IMR-90 (cell line): ENCODE measurements at regions not wholly inside any gene's neighbourhood (a gene's known extent, or its start where the extent isn't known, plus 50 kb on each side); places are given as distances from the start of the nearest gene placed in this dataset.

Source experiments
- ATAC-seq: fragments of 200-7000 bp; cut with Tn5 transposase; 2 replicates; pipeline ENCODE4 v1.9.1; 2020; ENCODE audit warnings: low read depth, mild to moderate bottlenecking, moderate library complexity
- BruUV-seq: library from RNA; stranded (reverse); fragments of 400-500 nt; replicated peaks from 2 replicates; lab custom pipeline; 2021; lab: Mats Ljungman, UMichigan
- CTCF ChIA-PET: fragments of 300-600 bp; formaldehyde crosslinking; extraction: SDS; loops from one replicate; lab custom pipeline; 2021; ENCODE audit warnings: antibody characterized with exemption; lab: Yijun Ruan, JAX
- POLR2A ChIA-PET: fragments of 300-600 bp; sonication (Branson Sonifier 250); formaldehyde crosslinking; loops from one replicate; lab custom pipeline; 2022; ENCODE audit warnings: antibody characterized with exemption; ENCODE audit not compliant: unreplicated experiment; lab: Charles Lee
- DNase-seq: peaks from one replicate; pipeline ENCODE4 v3.0.0; 2013
- H2AFZ ChIP-seq: replicated peaks from 2 replicates; pipeline ENCODE3; 2013; ENCODE audit warnings: low read length, mild to moderate bottlenecking; ENCODE audit not compliant: poor library complexity
- H2AK5ac ChIP-seq: 2 replicates; pipeline ENCODE4 v1.6.1; 2013; ENCODE audit warnings: low read depth, low read length, inconsistent platforms
- H2AK9ac ChIP-seq: replicated peaks from 2 replicates; pipeline ENCODE3; 2013; ENCODE audit warnings: mild to moderate bottlenecking, low read depth, low read length, moderate library complexity; ENCODE audit not compliant: poor library complexity
- H2BK120ac ChIP-seq: 2 replicates; pipeline ENCODE4 v1.6.1; 2013; ENCODE audit warnings: low read depth, low read length, inconsistent platforms
- H2BK15ac ChIP-seq: 3 replicates; pipeline ENCODE4 v1.6.1; 2013; ENCODE audit warnings: low read depth, low read length, inconsistent platforms
- H2BK20ac ChIP-seq: 2 replicates; pipeline ENCODE4 v1.6.1; 2013; ENCODE audit warnings: low read depth, mild to moderate bottlenecking, inconsistent platforms, low read length, moderate library complexity
- H2BK5ac ChIP-seq: 2 replicates; pipeline ENCODE4 v1.6.1; 2013; ENCODE audit warnings: mild to moderate bottlenecking, low read depth, low read length, inconsistent platforms; ENCODE audit not compliant: poor library complexity, severe bottlenecking
- H3K14ac ChIP-seq: replicated peaks from 2 replicates; pipeline ENCODE4 v1.6.1; 2013; ENCODE audit warnings: low read depth, low read length, inconsistent platforms
- H3K18ac ChIP-seq: 2 replicates; pipeline ENCODE4 v1.6.1; 2013; ENCODE audit warnings: low read depth, low read length, control low read depth
- H3K23ac ChIP-seq: 2 replicates; pipeline ENCODE4 v1.6.1; 2013; ENCODE audit warnings: low read depth, low read length, inconsistent platforms
- H3K27ac ChIP-seq: 2 replicates; pipeline ENCODE4 v1.5.1; 2013; ENCODE audit warnings: mild to moderate bottlenecking, control low read depth, low read length; ENCODE audit not compliant: insufficient read depth
- H3K27me3 ChIP-seq: 2 replicates; pipeline ENCODE4 v1.6.1; 2013; ENCODE audit warnings: low read length; ENCODE audit not compliant: control insufficient read depth, insufficient read depth
- H3K36me3 ChIP-seq: 2 replicates; pipeline ENCODE4 v1.6.1; 2013; ENCODE audit warnings: low read length, mixed read lengths; ENCODE audit not compliant: control insufficient read depth, insufficient read depth
- H3K4ac ChIP-seq: 2 replicates; pipeline ENCODE4 v1.6.1; 2013; ENCODE audit warnings: low read depth, low read length, inconsistent platforms
- H3K4me1 ChIP-seq: 2 replicates; pipeline ENCODE4 v1.6.1; 2013; ENCODE audit warnings: low read length, mixed read lengths; ENCODE audit not compliant: control insufficient read depth, insufficient read depth
- H3K4me2 ChIP-seq: 2 replicates; pipeline ENCODE4 v1.6.1; 2013; ENCODE audit warnings: low read depth, mild to moderate bottlenecking, control low read depth, low read length, moderate library complexity
- H3K4me3 ChIP-seq: 2 replicates; pipeline ENCODE4 v1.5.1; 2013; ENCODE audit warnings: low read depth, mild to moderate bottlenecking, control low read depth, low read length, moderate library complexity; ENCODE audit not compliant: insufficient read depth
- H3K56ac ChIP-seq: 2 replicates; pipeline ENCODE4 v1.6.1; 2013; ENCODE audit warnings: low read length, inconsistent platforms; ENCODE audit not compliant: insufficient read depth; ENCODE audit errors: extremely low read depth
- H3K79me1 ChIP-seq, 2 experiments: 2 replicates each; pipeline ENCODE4 v1.6.1; 2013; ENCODE audit warnings: low read length in 2 of 2, inconsistent platforms in 1 of 2, low read depth in 1 of 2
- H3K9ac ChIP-seq: 2 replicates; pipeline ENCODE4 v1.6.1; 2013; ENCODE audit warnings: low read depth, low read length, control low read depth
- H3K9me1 ChIP-seq: 2 replicates; pipeline ENCODE4 v1.6.1; 2013; ENCODE audit warnings: low read length, inconsistent platforms; ENCODE audit not compliant: insufficient read depth
- H3K9me3 ChIP-seq: 2 replicates; pipeline ENCODE4 v1.6.1; 2013; ENCODE audit warnings: low read length; ENCODE audit not compliant: control insufficient read depth, insufficient read depth
- H4K20me1 ChIP-seq: 2 replicates; pipeline ENCODE4 v1.6.1; 2013; ENCODE audit warnings: low read length, inconsistent platforms; ENCODE audit not compliant: insufficient read depth
- H4K5ac ChIP-seq: 2 replicates; pipeline ENCODE4 v1.6.1; 2013; ENCODE audit warnings: mild to moderate bottlenecking, low read depth, low read length, control low read depth
- H4K8ac ChIP-seq, 2 experiments: 2 replicates each; pipeline ENCODE4 v1.6.1; 2013; ENCODE audit warnings: low read depth in 2 of 2, low read length in 2 of 2, control low read depth in 1 of 2, inconsistent platforms in 1 of 2
- H4K91ac ChIP-seq: 2 replicates; pipeline ENCODE4 v1.6.1; 2013; ENCODE audit warnings: low read depth, low read length, inconsistent platforms; ENCODE audit not compliant: insufficient read depth
- BHLHE40 ChIP-seq: fragments of 150-350 bp; IDR thresholded peaks from 2 replicates; pipeline ENCODE4 v1.6.1; 2016; ENCODE audit warnings: mild to moderate bottlenecking, low read depth, low read length
- CEBPB ChIP-seq: IDR thresholded peaks from 2 replicates; pipeline ENCODE4 v1.6.1; 2012; ENCODE audit warnings: low read depth, low read length, improper control_type of control experiment
- CHD1 ChIP-seq: IDR thresholded peaks from 2 replicates; pipeline ENCODE4 v1.6.1; 2012; ENCODE audit warnings: low read depth, low read length, improper control_type of control experiment
- CTCF ChIP-seq: conservative IDR thresholded peaks from 2 replicates; pipeline ENCODE4 v1.5.1; 2012; ENCODE audit warnings: mild to moderate bottlenecking, low read depth, low read length, improper control_type of control experiment
- ELK1 ChIP-seq: fragments of 150-350 bp; IDR thresholded peaks from 2 replicates; pipeline ENCODE4 v1.6.1; 2016; ENCODE audit warnings: low read depth, mild to moderate bottlenecking, low read length, moderate library complexity, borderline replicate concordance
- FOS ChIP-seq: fragments of 150-350 bp; IDR thresholded peaks from 2 replicates; pipeline ENCODE4 v1.6.1; 2016; ENCODE audit warnings: low read depth, low read length
- MAFK ChIP-seq: IDR thresholded peaks from 2 replicates; pipeline ENCODE4 v1.6.1; 2012; ENCODE audit warnings: low read depth, low read length, improper control_type of control experiment
- MXI1 ChIP-seq: IDR thresholded peaks from 2 replicates; pipeline ENCODE4 v1.6.1; 2012; ENCODE audit warnings: low read depth, mild to moderate bottlenecking, low read length, moderate library complexity, borderline replicate concordance
- NFE2L2 ChIP-seq: fragments of 150-350 bp; IDR thresholded peaks from 2 replicates; pipeline ENCODE4 v1.6.1; 2016; ENCODE audit warnings: low read depth, mild to moderate bottlenecking, low read length
- POLR2A ChIP-seq: IDR thresholded peaks from 2 replicates; pipeline ENCODE4 v1.6.1; 2012; ENCODE audit warnings: mild to moderate bottlenecking, low read depth, low read length
- RAD21 ChIP-seq: IDR thresholded peaks from 2 replicates; pipeline ENCODE4 v1.6.1; 2012; ENCODE audit warnings: low read length, improper control_type of control experiment
- RCOR1 ChIP-seq: IDR thresholded peaks from 2 replicates; pipeline ENCODE4 v1.6.1; 2012; ENCODE audit warnings: mild to moderate bottlenecking, low read length, improper control_type of control experiment; ENCODE audit not compliant: insufficient replicate concordance
- RFX5 ChIP-seq: IDR thresholded peaks from 2 replicates; pipeline ENCODE4 v1.8.0; 2012; ENCODE audit warnings: low read depth, mild to moderate bottlenecking, low read length, moderate library complexity
- SMC3 ChIP-seq: fragments of 150-350 bp; IDR thresholded peaks from 2 replicates; pipeline ENCODE4 v1.6.1; 2016; ENCODE audit warnings: low read depth, mild to moderate bottlenecking, antibody characterized with exemption, low read length, moderate library complexity
- WGBS, 2 experiments: methylation state at CpG; one replicate each; pipeline versions ENCODE4 v1.1.5 to v1.1.7; 2013; ENCODE audit warnings: missing lambda C conversion rate in 2 of 2; ENCODE audit not compliant: insufficient read length in 1 of 2; ENCODE audit errors: extremely low coverage in 2 of 2; 5-methylcytosine and 5-hydroxymethylcytosine counted together
- dilution Hi-C: fragments of 300-500 bp; cut with HindIII; formaldehyde crosslinking; loops from one replicate; pipeline ENCODE4 v1.14.3; 2018; ENCODE audit warnings: low sequenced_read_pairs; ENCODE audit not compliant: unreplicated experiment
- in situ Hi-C: fragments of 300-500 bp; cut with MboI; formaldehyde crosslinking; loops from 3 replicates; pipeline ENCODE4 v1.14.3; 2019; ENCODE audit warnings: low sequenced_read_pairs, inconsistent platforms, mixed read lengths
- intact Hi-C: fragments of 100-400 bp; cut with micrococcal nuclease; formaldehyde crosslinking; loops from 2 replicates; pipeline ENCODE4 v1.10.0; 2022
- TF ChIP-seq, protein P1 (sequence below): fragments of 150-350 bp; IDR thresholded peaks from 2 replicates; pipeline ENCODE4 v1.6.1; 2017; ENCODE audit warnings: mild to moderate bottlenecking, antibody characterized with exemption, low read length, low read depth

DNA sequence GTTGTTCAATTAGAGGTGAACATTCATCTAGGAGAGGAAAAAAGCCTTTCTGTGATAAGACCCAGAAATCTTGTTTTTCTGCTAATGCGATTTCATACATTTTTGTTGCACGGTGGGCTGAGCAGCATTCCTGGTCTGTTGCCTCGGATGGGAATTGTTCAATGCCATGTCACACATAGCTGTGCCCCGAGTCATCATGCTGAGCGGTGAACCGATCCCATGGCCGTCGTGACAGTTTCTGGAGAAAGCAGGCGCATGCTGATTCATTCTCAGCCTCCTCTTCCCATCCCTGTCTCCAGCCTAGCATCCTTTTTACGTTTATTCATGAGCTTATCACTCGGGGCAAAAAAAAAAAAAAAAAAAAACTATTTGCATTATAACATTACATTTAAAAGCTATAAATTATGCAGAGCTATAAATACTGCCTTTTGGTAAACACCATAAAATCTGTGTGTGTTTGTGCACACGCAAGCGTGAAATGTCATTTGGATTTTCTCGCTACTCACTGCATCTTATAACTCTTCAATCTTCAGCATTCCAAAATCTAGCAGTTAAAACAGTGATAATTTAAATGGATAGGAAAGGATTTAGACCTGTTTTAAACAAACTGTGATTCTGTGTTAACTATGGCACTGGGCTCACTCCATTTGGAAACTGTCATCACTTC lies 58.9 kb upstream of the IFNGR1 start:
- H2AK5ac ChIP-seq = no peak overlapping the region
- peak overlapping the region; percentile 85 for H2AFZ ChIP-seq
- TF ChIP-seq RCOR1 (no peak), CTCF (no peak), SMC3 (no peak), FOS (peak; percentile 46), POLR2A (no peak), CHD1 (no peak), RFX5 (no peak), BHLHE40 (no peak), ELK1 (no peak), CEBPB (0 out of 2 replicates have a peak, but pooled peaks have one; percentile 4), NFE2L2 (0 out of 2 replicates have a peak, but pooled peaks have one; percentile 14), RAD21 (no peak), MXI1 (no peak), MAFK (peak; percentile 21; the same call in 1 of the 2 replicates)
- TF ChIP-seq, protein P1, sequence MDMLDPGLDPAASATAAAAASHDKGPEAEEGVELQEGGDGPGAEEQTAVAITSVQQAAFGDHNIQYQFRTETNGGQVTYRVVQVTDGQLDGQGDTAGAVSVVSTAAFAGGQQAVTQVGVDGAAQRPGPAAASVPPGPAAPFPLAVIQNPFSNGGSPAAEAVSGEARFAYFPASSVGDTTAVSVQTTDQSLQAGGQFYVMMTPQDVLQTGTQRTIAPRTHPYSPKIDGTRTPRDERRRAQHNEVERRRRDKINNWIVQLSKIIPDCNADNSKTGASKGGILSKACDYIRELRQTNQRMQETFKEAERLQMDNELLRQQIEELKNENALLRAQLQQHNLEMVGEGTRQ = no peak

More for the DNA sequence above, 58.9 kb upstream of the IFNGR1 start:
- no peak overlapping the region for H3K27ac ChIP-seq
- H3K9me1 ChIP-seq = no peaks in the 10 kb centered on the region
- H3K4me1 ChIP-seq = no peaks in the 10 kb centered on the region
- H3K9me3 ChIP-seq = no peaks in the 10 kb centered on the region
- peak overlapping the region; percentile 59 for H3K4me2 ChIP-seq
- H4K8ac ChIP-seq = 0 out of 4 replicates have a peak overlapping the region, but pooled peaks of 1 of the 2 experiments have one; percentile 31
- no peaks in the 10 kb centered on the region for H4K20me1 ChIP-seq
- H3K18ac ChIP-seq = no peak overlapping the region
- intact Hi-C loops = no loop called here
- H4K91ac ChIP-seq = no peak overlapping the region
- 0% methylated on average over 5 of the region's 14 CpGs; no CpG with 5 or more reads in 1 of the 2 experiments for WGBS, 2 experiments
- H4K5ac ChIP-seq = no peak overlapping the region
- peak overlapping the region; percentile 78 for H2AK9ac ChIP-seq
- POLR2A ChIA-PET = interaction anchor here (0.5 kb wide), 1 partner anchor 696 kb away, joined by 3 read pairs; no protein-coding TSS in a partner anchor
- H3K4me3 ChIP-seq = no peak overlapping the region
- in situ Hi-C loops = loop anchor here (5.0 kb wide), 1 partner anchor 364 kb away; no protein-coding TSS in a partner anchor
- H3K56ac ChIP-seq = no peak overlapping the region
- H3K4ac ChIP-seq = no peak overlapping the region
- ATAC-seq (peak; percentile 90), DNase-seq (peak; percentile 84)
- no TSS peak for BruUV-seq
- no peak overlapping the region for H2BK15ac ChIP-seq
- CTCF ChIA-PET = no interaction called here
- no peak overlapping the region for H3K14ac ChIP-seq
- H2BK20ac ChIP-seq = peak overlapping the region; percentile 20; the same call in 1 of the 2 replicates
- no peaks in the 10 kb centered on the region; the same call in 1 of the 2 replicates for H3K27me3 ChIP-seq
- H3K23ac ChIP-seq = no peak overlapping the region; the same call in 1 of the 2 replicates
- dilution Hi-C loops = no loop called here
- H3K79me1 ChIP-seq = no peaks in the 10 kb centered on the region
- peak overlapping the region; percentile 15 for H2BK5ac ChIP-seq
- no peak overlapping the region for H2BK120ac ChIP-seq
- no peak overlapping the region for H3K9ac ChIP-seq
- H3K36me3 ChIP-seq = no peaks in the 10 kb centered on the region
